Spleen (tissue), 7 donors: ENCODE measurements at regions not wholly inside any gene's neighbourhood (a gene's known extent, or its start where the extent isn't known, plus 50 kb on each side); places are given as distances from the start of the nearest gene placed in this dataset.

Experiments
- POLR2A ChIP-seq, 3 donors: fragments of 450-650 bp; IDR thresholded peaks; one replicate each; pipeline ENCODE4 v1.5.1; 2017; ENCODE audit warnings: antibody characterized with exemption in 3 of 3, mild to moderate bottlenecking in 1 of 3
- POLR2AphosphoS5 ChIP-seq, 3 donors: sonication (generic); formaldehyde crosslinking; IDR thresholded peaks; one replicate each; pipeline ENCODE4 v1.5.1; 2017; ENCODE audit warnings: antibody characterized with exemption in 3 of 3
- TF ChIP-seq, protein P1 (sequence below), 11 experiments: fragments of 200-600 bp in 7 of 11; fragments of 450-650 bp in 4 of 11; sonication (generic) in 4 of 11; IDR thresholded peaks in 8 of 11; conservative IDR thresholded peaks in 3 of 11; 1 replicate in 7 of 11; 2 replicates in 4 of 11; pipeline versions ENCODE4 v1.4.0 to v1.8.0; 2016 to 2021; ENCODE audit warnings: antibody characterized with exemption in 11 of 11, inconsistent platforms in 4 of 11, mild to moderate bottlenecking in 1 of 11
- donor health status: DM: no; HTN: no; CAD: no; lungs with moderate emphysema.
- donor health status: DM: no; HTN: no; CAD: no.
- donor health status: DM: no; HTN: no; CAD: no.

DNA sequence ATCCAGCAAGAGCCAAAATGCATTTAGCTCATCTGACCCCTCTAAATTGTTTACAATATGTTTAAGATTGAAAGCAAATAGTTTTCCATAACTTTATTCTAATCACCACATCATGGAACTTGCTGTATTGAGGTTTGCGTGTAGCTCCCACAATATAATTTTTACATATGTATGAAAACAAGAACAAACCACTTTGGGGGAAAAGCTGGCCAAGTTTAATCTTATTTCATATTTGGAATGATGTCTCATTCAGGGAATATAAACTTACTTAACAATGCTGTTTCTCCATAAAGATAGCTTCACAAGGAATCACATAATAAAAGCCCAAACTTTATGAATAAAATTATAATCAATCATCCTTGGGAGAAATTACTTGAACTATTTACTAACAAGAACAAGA is 194.6 kb upstream of the PCSK5 start:
- TF ChIP-seq, protein P1, sequence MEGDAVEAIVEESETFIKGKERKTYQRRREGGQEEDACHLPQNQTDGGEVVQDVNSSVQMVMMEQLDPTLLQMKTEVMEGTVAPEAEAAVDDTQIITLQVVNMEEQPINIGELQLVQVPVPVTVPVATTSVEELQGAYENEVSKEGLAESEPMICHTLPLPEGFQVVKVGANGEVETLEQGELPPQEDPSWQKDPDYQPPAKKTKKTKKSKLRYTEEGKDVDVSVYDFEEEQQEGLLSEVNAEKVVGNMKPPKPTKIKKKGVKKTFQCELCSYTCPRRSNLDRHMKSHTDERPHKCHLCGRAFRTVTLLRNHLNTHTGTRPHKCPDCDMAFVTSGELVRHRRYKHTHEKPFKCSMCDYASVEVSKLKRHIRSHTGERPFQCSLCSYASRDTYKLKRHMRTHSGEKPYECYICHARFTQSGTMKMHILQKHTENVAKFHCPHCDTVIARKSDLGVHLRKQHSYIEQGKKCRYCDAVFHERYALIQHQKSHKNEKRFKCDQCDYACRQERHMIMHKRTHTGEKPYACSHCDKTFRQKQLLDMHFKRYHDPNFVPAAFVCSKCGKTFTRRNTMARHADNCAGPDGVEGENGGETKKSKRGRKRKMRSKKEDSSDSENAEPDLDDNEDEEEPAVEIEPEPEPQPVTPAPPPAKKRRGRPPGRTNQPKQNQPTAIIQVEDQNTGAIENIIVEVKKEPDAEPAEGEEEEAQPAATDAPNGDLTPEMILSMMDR (IDR thresholded peaks at IDR 0.05 in 8 of 11, conservative IDR thresholded peaks at IDR 0.05 in 3 of 11): no peak
- no peak for TF ChIP-seq POLR2A (IDR thresholded peaks at IDR 0.05)
- no peak for TF ChIP-seq POLR2AphosphoS5 (IDR thresholded peaks at IDR 0.05)
